GM12864 (cell line): ENCODE measurements at regions not wholly inside any gene's neighbourhood (a gene's known extent, or its start where the extent isn't known, plus 50 kb on each side); places are given as distances from the start of the nearest gene placed in this dataset.

ENCODE experiments used
- DNase-seq: peaks from one replicate; pipeline ENCODE4 v3.0.0-alpha.2; 2011; ENCODE audit warnings: low read depth
- H3K4me3 ChIP-seq: 2 replicates; pipeline ENCODE4 v1.5.1; 2011; ENCODE audit warnings: mild to moderate bottlenecking, low read depth, low read length, control low read depth
- TF ChIP-seq, protein P1 (sequence below): IDR thresholded peaks from 2 replicates; pipeline ENCODE4 v1.5.1; 2011; ENCODE audit warnings: low read depth, mild to moderate bottlenecking, moderate library complexity, low read length, control low read depth, inconsistent platforms; ENCODE audit errors: missing control alignments

DNA sequence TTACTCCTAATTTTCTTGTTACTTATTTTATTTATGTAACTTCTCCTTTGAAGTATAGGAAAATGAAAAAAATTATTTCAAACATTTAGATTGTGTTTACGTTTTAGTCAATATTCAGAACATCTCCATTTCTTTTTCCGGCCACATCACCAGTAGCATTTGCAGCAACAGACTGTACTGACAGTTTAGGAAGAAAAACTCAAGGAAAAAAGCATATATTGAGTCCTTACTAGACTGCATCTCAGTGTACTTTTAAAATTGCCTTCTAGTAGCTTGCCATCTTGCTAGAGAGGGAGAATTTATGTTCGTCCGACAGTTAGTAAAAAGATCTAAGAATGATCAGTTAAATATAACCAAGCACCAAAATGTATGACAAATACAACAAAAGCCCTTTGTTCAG is 625.0 kb upstream of the MIS18BP1 start:
- no peak for DNase-seq

DNA sequence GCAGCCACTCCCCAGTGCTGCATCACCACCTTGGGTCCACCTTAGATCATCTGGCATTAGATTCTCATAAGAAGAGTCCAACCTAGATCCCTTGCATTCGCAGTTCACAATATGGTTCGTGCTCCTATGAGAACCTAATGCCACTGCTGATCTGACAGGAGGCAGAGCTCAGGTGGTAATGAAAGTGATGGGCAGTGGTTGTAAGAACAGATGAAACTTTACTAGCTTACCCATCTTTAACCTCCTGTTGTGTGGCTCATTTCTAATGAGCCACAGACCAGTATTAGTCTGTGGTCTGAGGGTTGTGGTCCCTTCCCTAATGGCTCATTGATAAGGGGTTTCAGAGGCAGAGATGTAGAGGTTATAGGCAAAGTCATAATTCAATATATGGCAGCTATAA is 615.9 kb upstream of the MIS18BP1 start:
- TF ChIP-seq, protein P1, sequence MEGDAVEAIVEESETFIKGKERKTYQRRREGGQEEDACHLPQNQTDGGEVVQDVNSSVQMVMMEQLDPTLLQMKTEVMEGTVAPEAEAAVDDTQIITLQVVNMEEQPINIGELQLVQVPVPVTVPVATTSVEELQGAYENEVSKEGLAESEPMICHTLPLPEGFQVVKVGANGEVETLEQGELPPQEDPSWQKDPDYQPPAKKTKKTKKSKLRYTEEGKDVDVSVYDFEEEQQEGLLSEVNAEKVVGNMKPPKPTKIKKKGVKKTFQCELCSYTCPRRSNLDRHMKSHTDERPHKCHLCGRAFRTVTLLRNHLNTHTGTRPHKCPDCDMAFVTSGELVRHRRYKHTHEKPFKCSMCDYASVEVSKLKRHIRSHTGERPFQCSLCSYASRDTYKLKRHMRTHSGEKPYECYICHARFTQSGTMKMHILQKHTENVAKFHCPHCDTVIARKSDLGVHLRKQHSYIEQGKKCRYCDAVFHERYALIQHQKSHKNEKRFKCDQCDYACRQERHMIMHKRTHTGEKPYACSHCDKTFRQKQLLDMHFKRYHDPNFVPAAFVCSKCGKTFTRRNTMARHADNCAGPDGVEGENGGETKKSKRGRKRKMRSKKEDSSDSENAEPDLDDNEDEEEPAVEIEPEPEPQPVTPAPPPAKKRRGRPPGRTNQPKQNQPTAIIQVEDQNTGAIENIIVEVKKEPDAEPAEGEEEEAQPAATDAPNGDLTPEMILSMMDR, result no peak
- H3K4me3 ChIP-seq, result no peak overlapping the region
- DNase-seq, result no peak

More for the DNA sequence above, 625.0 kb upstream of the MIS18BP1 start:
- no peak overlapping the region for H3K4me3 ChIP-seq
- TF ChIP-seq, protein P1, result no peak

DNA sequence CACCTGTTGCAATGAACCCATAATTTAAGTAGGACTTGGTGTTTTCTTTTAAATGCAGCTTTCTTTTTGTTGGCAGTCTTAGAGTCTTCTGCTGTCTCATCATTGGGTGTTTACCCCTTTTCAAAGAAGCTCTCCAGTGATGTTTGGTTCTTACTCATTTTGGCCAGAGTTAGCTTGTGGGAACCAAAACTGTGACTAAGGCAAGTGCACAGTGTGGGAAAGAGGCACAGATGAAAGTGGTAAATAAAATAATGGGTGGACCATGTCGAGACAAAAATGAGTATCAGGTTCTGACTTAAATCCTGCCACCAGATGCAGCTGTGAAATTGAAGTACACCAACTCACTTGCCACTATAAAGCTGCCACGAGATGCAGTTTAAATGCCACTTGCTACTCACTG is 615.4 kb upstream of the MIS18BP1 start:
- no peak overlapping the region for H3K4me3 ChIP-seq
- DNase-seq, result peak; percentile 74
- TF ChIP-seq, protein P1, result no peak

DNA sequence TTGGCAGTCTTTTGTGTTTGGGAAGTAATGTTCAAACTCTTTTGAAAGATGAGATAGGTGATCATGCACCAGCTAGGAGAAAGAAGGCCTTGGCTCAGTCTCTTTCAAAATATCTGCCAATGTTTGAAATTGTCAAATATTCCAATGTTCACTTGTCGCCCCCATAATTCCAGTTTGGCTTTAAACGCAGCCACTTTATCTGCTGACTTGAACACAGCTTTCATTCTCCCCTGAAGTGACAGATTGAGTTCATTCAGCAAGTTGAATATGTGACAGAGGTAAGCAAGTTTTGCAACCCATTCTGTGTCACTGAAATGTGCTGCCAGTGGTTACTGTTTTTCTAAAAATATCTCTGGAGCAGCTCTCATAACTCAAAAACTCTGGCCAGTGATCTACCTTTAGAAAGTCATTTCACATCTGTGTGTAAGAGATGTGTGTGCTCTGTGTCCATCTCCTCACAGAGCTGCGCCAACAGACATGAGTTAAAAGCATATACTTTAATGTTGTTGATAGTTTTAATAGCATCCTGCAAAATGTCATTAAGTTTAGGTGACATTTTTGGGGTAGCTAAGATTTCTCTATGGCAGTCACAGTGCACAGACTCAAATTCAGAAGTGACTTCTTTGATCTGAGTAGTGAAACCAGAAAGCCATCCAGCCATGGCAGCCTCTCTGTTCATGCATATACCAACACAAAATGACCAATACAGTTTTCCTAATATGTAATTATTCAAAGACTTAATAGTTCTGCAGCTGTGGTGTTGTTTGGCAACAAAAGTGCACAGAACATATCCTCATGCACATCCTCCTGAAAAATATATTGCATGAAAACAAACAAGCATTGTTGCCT is 614.3 kb upstream of the MIS18BP1 start:
- no peak overlapping the region for H3K4me3 ChIP-seq
- peak; percentile 31 for DNase-seq
- TF ChIP-seq, protein P1, result no peak

DNA sequence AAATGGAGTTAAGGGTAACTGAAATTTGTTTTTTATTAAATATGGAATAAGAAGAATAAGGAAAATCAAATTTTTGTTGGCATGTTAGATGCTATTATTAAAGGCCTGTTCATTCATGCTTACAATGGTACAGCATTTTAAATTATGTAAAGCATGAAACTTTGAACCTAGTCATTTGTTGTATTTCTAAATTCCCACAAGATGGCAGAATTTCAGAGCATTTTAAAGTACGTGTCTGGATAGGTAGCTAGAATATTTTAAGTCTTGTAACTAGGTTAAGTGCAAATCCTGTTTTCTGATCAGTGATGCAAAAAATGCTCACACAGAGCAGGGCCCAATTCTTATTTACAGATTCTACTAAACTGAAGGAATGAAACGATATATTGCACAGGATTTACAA is 585.6 kb upstream of the MIS18BP1 start:
- DNase-seq, result peak; percentile 8
- TF ChIP-seq, protein P1, result peak; percentile 11
- no peak overlapping the region for H3K4me3 ChIP-seq

DNA sequence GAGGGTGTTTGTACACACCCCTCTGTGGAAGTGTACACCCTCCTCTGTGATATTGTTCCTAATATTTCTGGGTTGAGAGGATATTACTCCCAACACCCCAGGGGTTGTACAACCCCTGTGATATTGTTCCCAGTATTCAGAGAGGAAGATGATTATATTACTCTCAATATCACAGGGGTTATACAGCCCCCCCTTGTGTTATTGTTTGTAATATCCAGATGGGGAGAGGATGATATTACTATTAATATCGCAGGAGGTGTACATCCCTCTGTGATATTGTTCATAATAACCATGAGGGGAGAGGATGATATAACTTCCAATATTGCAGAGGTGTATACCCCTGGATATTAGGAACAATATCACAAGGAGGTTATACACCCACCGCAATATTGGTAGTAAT is 566.1 kb upstream of the MIS18BP1 start:
- TF ChIP-seq, protein P1, result no peak
- H3K4me3 ChIP-seq, result no peak overlapping the region
- DNase-seq, result no peak

DNA sequence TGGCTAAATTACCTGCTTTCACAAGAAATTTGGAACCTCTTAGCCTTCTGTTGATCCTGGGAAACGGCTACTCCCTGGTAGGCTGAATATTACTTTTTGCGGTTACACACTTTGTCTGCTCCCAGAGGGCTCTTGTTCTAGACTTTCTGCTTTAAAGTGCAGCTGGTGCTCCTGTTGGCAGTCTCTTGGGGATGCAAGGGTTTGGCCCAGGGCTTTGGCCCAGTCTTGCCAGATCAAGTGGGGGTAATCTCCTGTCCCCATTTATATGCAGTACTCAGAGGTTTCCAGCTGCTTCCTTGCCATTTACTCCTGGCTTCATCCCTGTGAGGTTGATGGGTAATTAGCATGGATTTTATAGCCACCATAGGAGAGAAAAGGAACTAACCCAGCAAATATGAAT is 558.2 kb upstream of the MIS18BP1 start:
- TF ChIP-seq, protein P1, result no peak
- no peak overlapping the region for H3K4me3 ChIP-seq
- no peak for DNase-seq
